H1 (cell line): ENCODE measurements at regions not wholly inside any gene's neighbourhood (a gene's known extent, or its start where the extent isn't known, plus 50 kb on each side); places are given as distances from the start of the nearest gene placed in this dataset.
"Not testable (repeated sequence)": the region's sequence is repeated elsewhere in the genome, so short reads cannot be mapped to it uniquely, and the experiment has no call there.

Experiments used
- CTCF ChIA-PET: fragments of 300-600 bp; sonication (Branson Sonifier 250); formaldehyde crosslinking; loops from one replicate; lab custom pipeline; 2021; ENCODE audit not compliant: partially characterized antibody; lab: Charles Lee
- POLR2A ChIA-PET: fragments of 300-600 bp; sonication (Branson Sonifier 250); formaldehyde crosslinking; loops from one replicate; lab custom pipeline; 2021; ENCODE audit warnings: inconsistent platforms; ENCODE audit not compliant: partially characterized antibody; lab: Charles Lee
- DNase-seq, 2 experiments: peaks; one replicate each; pipeline versions ENCODE4 v3.0.0 to v3.0.0-alpha.2; 2010 to 2022; ENCODE audit warnings: low spot score in 2 of 2, low read depth in 1 of 2, mixed read lengths in 1 of 2
- FAIRE-seq: peaks from 2 replicates; lab custom pipeline; 2011; peaks lifted over from hg19 to GRCh38; lab: Jason Lieb, UNC
- H2AFZ ChIP-seq: 2 replicates; pipeline ENCODE4 v1.8.1; 2012; ENCODE audit warnings: low read length, inconsistent platforms
- H2AK5ac ChIP-seq: 2 replicates; pipeline ENCODE4 v1.6.1; 2013; ENCODE audit warnings: low read depth, low read length
- H2BK120ac ChIP-seq: replicated peaks from 2 replicates; pipeline ENCODE3; 2013; ENCODE audit warnings: low read depth, low read length, inconsistent platforms
- H2BK12ac ChIP-seq: 2 replicates; pipeline ENCODE4 v1.6.1; 2013; ENCODE audit warnings: low read depth, low read length
- H2BK15ac ChIP-seq: 2 replicates; pipeline ENCODE4 v1.6.1; 2013; ENCODE audit warnings: low read length
- H2BK20ac ChIP-seq: 2 replicates; pipeline ENCODE4 v1.6.1; 2013; ENCODE audit warnings: low read length
- H2BK5ac ChIP-seq: 2 replicates; pipeline ENCODE4 v1.6.1; 2013; ENCODE audit warnings: low read depth, low read length
- H3K14ac ChIP-seq: 2 replicates; pipeline ENCODE4 v1.6.1; 2013; ENCODE audit warnings: inconsistent platforms; ENCODE audit not compliant: insufficient read length
- H3K18ac ChIP-seq: 2 replicates; pipeline ENCODE4 v1.6.1; 2013; ENCODE audit warnings: low read length; ENCODE audit errors: extremely low read depth
- H3K23ac ChIP-seq: 2 replicates; pipeline ENCODE4 v1.6.1; 2013; ENCODE audit warnings: inconsistent platforms; ENCODE audit not compliant: insufficient read length
- H3K23me2 ChIP-seq: 2 replicates; pipeline ENCODE4 v1.6.1; 2013; ENCODE audit warnings: low read depth, low read length
- H3K27ac ChIP-seq: 2 replicates; pipeline ENCODE4 v1.6.1; 2011; ENCODE audit warnings: low read depth, low read length, inconsistent platforms
- H3K27me3 ChIP-seq, 4 experiments: replicated peaks in 1 of 4; 1 replicate in 1 of 4; 2 replicates in 3 of 4; pipeline versions ENCODE4 v1.6.1 to v1.8.1; 2011 to 2013; ENCODE audit warnings: low read length in 3 of 4, mild to moderate bottlenecking in 3 of 4, inconsistent platforms in 2 of 4, mixed read lengths in 2 of 4, moderate library complexity in 1 of 4; ENCODE audit not compliant: control insufficient read depth in 3 of 4, insufficient read depth in 3 of 4; ENCODE audit errors: extremely low read depth in 1 of 4
- H3K36me3 ChIP-seq, 4 experiments: 2 replicates each; pipeline versions ENCODE4 v1.6.1 to v1.8.1; 2011 to 2013; ENCODE audit warnings: mild to moderate bottlenecking in 4 of 4, low read length in 3 of 4, moderate library complexity in 2 of 4, control low read depth in 1 of 4, inconsistent platforms in 1 of 4; ENCODE audit not compliant: insufficient read depth in 4 of 4, control insufficient read depth in 2 of 4
- H3K4ac ChIP-seq: replicated peaks from 2 replicates; pipeline ENCODE3; 2013; ENCODE audit warnings: low read length, low read depth, mixed read lengths, inconsistent platforms; ENCODE audit not compliant: insufficient read length
- H3K4me1 ChIP-seq, 4 experiments: replicated peaks in 1 of 4; 1 replicate in 1 of 4; 2 replicates in 3 of 4; pipeline versions ENCODE4 v1.6.1 to v1.8.1; 2011 to 2013; ENCODE audit warnings: low read length in 3 of 4, inconsistent platforms in 2 of 4, mixed read lengths in 1 of 4; ENCODE audit not compliant: insufficient read depth in 4 of 4, control insufficient read depth in 3 of 4
- H3K4me2 ChIP-seq, 2 experiments: 2 replicates each; pipeline versions ENCODE4 v1.6.1 to v1.8.1; 2011 to 2013; ENCODE audit warnings: low read depth in 2 of 2, low read length in 2 of 2, control low read depth in 1 of 2, inconsistent platforms in 1 of 2, mild to moderate bottlenecking in 1 of 2; ENCODE audit not compliant: insufficient read depth in 1 of 2
- H3K4me3 ChIP-seq, 4 experiments: fragments of 200-600, 300-600 bp in 1 of 4; sonication (generic), shearing (Covaris generic), sonication (Bioruptor Twin) in 1 of 4; 2 replicates each; pipeline versions ENCODE4 v1.5.1 to v1.8.1; 2011 to 2016; ENCODE audit warnings: low read length in 4 of 4, low read depth in 3 of 4, control low read depth in 2 of 4, inconsistent platforms in 2 of 4, mild to moderate bottlenecking in 2 of 4, mixed read lengths in 1 of 4, moderate library complexity in 1 of 4; ENCODE audit not compliant: insufficient read depth in 2 of 4; ENCODE audit errors: extremely low read depth in 1 of 4
- H3K56ac ChIP-seq: replicated peaks from 2 replicates; pipeline ENCODE3; 2013; ENCODE audit warnings: low read depth, mild to moderate bottlenecking, mixed read lengths, low read length, inconsistent platforms; ENCODE audit not compliant: insufficient read length
- H3K79me1 ChIP-seq: 2 replicates; pipeline ENCODE4 v1.6.1; 2013; ENCODE audit warnings: low read depth, low read length, control low read depth
- H3K79me2 ChIP-seq, 2 experiments: 2 replicates each; pipeline versions ENCODE4 v1.6.1 to v1.8.1; 2012 to 2013; ENCODE audit warnings: low read length in 2 of 2, mild to moderate bottlenecking in 2 of 2, inconsistent platforms in 1 of 2; ENCODE audit not compliant: insufficient read depth in 2 of 2, control insufficient read depth in 1 of 2
- H3K9ac ChIP-seq, 4 experiments: replicated peaks in 1 of 4; 1 replicate in 1 of 4; 2 replicates in 3 of 4; pipeline versions ENCODE4 v1.6.1 to v1.8.1; 2011 to 2013; ENCODE audit warnings: low read depth in 3 of 4, low read length in 3 of 4, control low read depth in 2 of 4, mild to moderate bottlenecking in 2 of 4, moderate library complexity in 2 of 4, inconsistent platforms in 1 of 4; ENCODE audit errors: extremely low read depth in 1 of 4
- H3K9me3 ChIP-seq, 2 experiments: 2 replicates each; pipeline versions ENCODE4 v1.6.1 to v1.8.1; 2012 to 2013; ENCODE audit warnings: mild to moderate bottlenecking in 2 of 2, moderate library complexity in 2 of 2, control low read depth in 1 of 2, inconsistent platforms in 1 of 2, low read depth in 1 of 2, low read length in 1 of 2, mixed read lengths in 1 of 2; ENCODE audit not compliant: insufficient read depth in 2 of 2
- H4K20me1 ChIP-seq, 2 experiments: replicated peaks in 1 of 2; 2 replicates each; pipeline versions ENCODE3 to v1.8.1; 2011 to 2013; ENCODE audit warnings: inconsistent platforms in 2 of 2, low read length in 2 of 2, mild to moderate bottlenecking in 1 of 2; ENCODE audit not compliant: insufficient read depth in 2 of 2, control insufficient read depth in 1 of 2
- H4K5ac ChIP-seq: 2 replicates; pipeline ENCODE4 v1.6.1; 2013; ENCODE audit warnings: low read length, low read depth, mixed read lengths, inconsistent platforms; ENCODE audit not compliant: insufficient read length
- H4K8ac ChIP-seq: 2 replicates; pipeline ENCODE4 v1.8.0; 2013; ENCODE audit warnings: mild to moderate bottlenecking, moderate library complexity, low read length, inconsistent platforms; ENCODE audit not compliant: insufficient read depth; ENCODE audit errors: extremely low read depth
- H4K91ac ChIP-seq: replicated peaks from 2 replicates; pipeline ENCODE3; 2013; ENCODE audit warnings: low read length, mixed read lengths, inconsistent platforms; ENCODE audit not compliant: insufficient read length
- WGBS, 2 experiments: shearing (Covaris generic) in 1 of 2; methylation state at CpG; one replicate each; pipeline versions ENCODE4 v1.1.6 to v1.1.7; 2013 to 2015; ENCODE audit warnings: low lambda C conversion rate in 2 of 2, mixed read lengths in 2 of 2, inconsistent platforms in 1 of 2, low coverage in 1 of 2, missing lambda C conversion rate in 1 of 2; ENCODE audit not compliant: insufficient replicate concordance in 2 of 2, insufficient coverage in 1 of 2, insufficient read length in 1 of 2; ENCODE audit errors: extremely low coverage in 1 of 2, missing lambda C conversion rate in 1 of 2; 5-methylcytosine and 5-hydroxymethylcytosine counted together

DNA sequence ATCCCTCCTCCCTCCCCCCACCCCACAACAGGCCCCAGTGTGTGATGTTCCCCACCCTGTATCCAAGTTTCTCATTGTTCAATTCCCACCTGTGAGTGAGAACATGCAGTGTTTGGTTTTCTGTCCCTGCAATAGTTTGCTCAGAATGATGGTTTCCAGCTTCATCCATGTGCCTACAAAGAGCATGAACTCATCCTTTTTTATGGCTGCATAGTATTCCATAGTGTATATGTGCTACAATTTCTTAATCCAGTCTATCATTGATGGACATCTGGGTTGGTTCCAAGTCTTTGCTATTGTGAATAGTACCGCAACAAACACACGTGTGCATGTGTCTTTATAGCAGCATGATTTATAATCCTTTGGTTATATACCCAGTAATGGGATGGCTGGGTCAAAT is 108.2 kb upstream of the SLC35F1 start:
- H2BK15ac ChIP-seq, H3K9me3 ChIP-seq, H3K14ac ChIP-seq, H3K79me2 ChIP-seq, POLR2A ChIA-PET, H3K23me2 ChIP-seq, H2BK120ac ChIP-seq, DNase-seq, H3K18ac ChIP-seq, H3K9ac ChIP-seq, H3K27me3 ChIP-seq, H3K56ac ChIP-seq, H3K23ac ChIP-seq, H2BK5ac ChIP-seq, FAIRE-seq, H2AK5ac ChIP-seq, H3K79me1 ChIP-seq, H4K91ac ChIP-seq, H4K8ac ChIP-seq, H3K36me3 ChIP-seq, H3K4me2 ChIP-seq, H3K27ac ChIP-seq, H2BK12ac ChIP-seq, H3K4ac ChIP-seq, H2AFZ ChIP-seq, H3K4me3 ChIP-seq, H4K20me1 ChIP-seq, H2BK20ac ChIP-seq, H4K5ac ChIP-seq: not testable (repeated sequence)
- CTCF ChIA-PET, result interaction anchor here (1.0 kb wide), 1 partner anchor 30 kb away, joined by 3 read pairs; no protein-coding TSS in a partner anchor
- WGBS, 2 experiments, result 93% methylated on average over 2 of the region's 2 CpGs; no CpG with 5 or more reads in 1 of the 2 experiments
- H3K4me1 ChIP-seq, result peaks cover 0 to 12% (median 3%) of the 10 kb centered on the region in 4 experiments; a peak in 3 of 7 replicates
